Upper lobe of left lung (tissue), 6 donors: ENCODE measurements at regions not wholly inside any gene's neighbourhood (a gene's known extent, or its start where the extent isn't known, plus 50 kb on each side); places are given as distances from the start of the nearest gene placed in this dataset.

Source experiments
- ATAC-seq, 2 donors: fragments of 200-7000 bp; cut with Tn5 transposase; one replicate each; pipeline ENCODE4 v1.9.1; 2022; ENCODE audit warnings: mild to moderate bottlenecking in 2 of 2, moderate library complexity in 2 of 2; ENCODE audit not compliant: low FRiP score in 2 of 2
- DNase-seq, 2 donors: peaks; one replicate each; pipeline ENCODE4 v3.0.0-alpha.2; 2019 to 2020
- H3K27ac ChIP-seq, 4 donors: fragments of 200-600 bp; sonication (generic); one replicate each; pipeline ENCODE4 v1.5.1; 2016 to 2019
- H3K27me3 ChIP-seq, 4 donors: fragments of 200-600 bp; sonication (generic); one replicate each; pipeline ENCODE4 v1.5.1; 2017 to 2019
- H3K36me3 ChIP-seq, 4 donors: fragments of 200-600 bp; sonication (generic); one replicate each; pipeline ENCODE4 v1.5.1; 2016 to 2019
- H3K4me1 ChIP-seq, 4 donors: fragments of 200-600 bp; sonication (generic); one replicate each; pipeline ENCODE4 v1.5.1; 2018 to 2019
- H3K4me3 ChIP-seq, 4 donors: fragments of 200-600 bp; sonication (generic); one replicate each; pipeline ENCODE4 v1.5.1; 2017 to 2019; ENCODE audit warnings: mild to moderate bottlenecking in 2 of 4, moderate library complexity in 1 of 4
- H3K9me3 ChIP-seq, 4 donors: fragments of 200-600 bp; sonication (generic); one replicate each; pipeline ENCODE4 v1.5.1; 2018 to 2019
- EP300 ChIP-seq, 4 donors: sonication (generic); formaldehyde crosslinking; IDR thresholded peaks; one replicate each; pipeline ENCODE4 v1.5.1; 2017; ENCODE audit warnings: antibody characterized with exemption in 4 of 4, control low read depth in 2 of 4
- POLR2A ChIP-seq, 4 donors: fragments of 450-650 bp; IDR thresholded peaks; one replicate each; pipeline ENCODE4 v1.5.1; 2016 to 2017; ENCODE audit warnings: antibody characterized with exemption in 4 of 4, mild to moderate bottlenecking in 2 of 4
- POLR2AphosphoS5 ChIP-seq, 2 donors: sonication (generic); formaldehyde crosslinking; IDR thresholded peaks; one replicate each; pipeline ENCODE4 v1.5.1; 2017; ENCODE audit warnings: antibody characterized with exemption in 2 of 2
- WGBS, 2 donors: methylation state at CpG; one replicate each; pipeline ENCODE4 v1.1.5; 2017 to 2018; 5-methylcytosine and 5-hydroxymethylcytosine counted together
- TF ChIP-seq, protein P1 (sequence below), 6 experiments: fragments of 450-650 bp in 4 of 6; fragments of 200-600 bp in 2 of 6; sonication (generic) in 2 of 6; IDR thresholded peaks; one replicate each; pipeline ENCODE4 v1.5.1; 2016 to 2019; ENCODE audit warnings: antibody characterized with exemption in 6 of 6
- donor health status: DM: no; HTN: no; CAD: no; lungs with moderate emphysema.
- donor health status: DM: no; HTN: yes; CAD: no; lungs with severe emphysema.

DNA sequence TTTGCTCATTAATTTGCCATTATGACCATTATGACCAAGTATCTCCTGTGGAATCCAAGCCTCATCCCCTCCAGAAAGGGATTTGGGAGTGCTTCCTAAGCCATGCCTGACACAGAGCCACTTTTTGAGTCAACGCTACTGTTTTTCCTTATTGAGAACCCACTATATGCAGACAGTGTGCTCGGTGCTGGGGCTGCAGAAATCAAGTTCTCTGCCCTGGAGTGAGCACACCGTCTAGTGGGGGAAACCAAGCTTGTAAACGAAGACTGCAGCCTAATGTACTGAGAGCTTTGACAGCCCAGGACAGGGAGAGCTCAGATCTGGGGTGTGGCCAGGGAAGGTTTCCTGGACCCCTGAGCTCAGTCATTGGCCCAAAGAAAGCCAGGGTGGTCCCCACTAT, 111.0 kb downstream of the ENGASE start:
- Histone ChIP-seq H3K9me3 (no peaks in the 10 kb centered on the region), H3K36me3 (no peaks in the 10 kb centered on the region), H3K4me1 (peaks cover 0 to 17% (median 6%) of the 10 kb centered on the region in 4 donors), H3K27me3 (peaks cover 0 to 35% (median 14%) of the 10 kb centered on the region in 4 donors), H3K4me3 (no peak overlapping the region), H3K27ac (no peak overlapping the region)
- WGBS, 2 donors = 71 to 80% methylated on average over 4 of the region's 4 CpGs
- DNase-seq = no peak
- TF ChIP-seq POLR2AphosphoS5 (IDR thresholded peaks at IDR 0.05) (no peak), POLR2A (IDR thresholded peaks at IDR 0.05) (no peak), EP300 (IDR thresholded peaks at IDR 0.05) (no peak)
- TF ChIP-seq, protein P1, sequence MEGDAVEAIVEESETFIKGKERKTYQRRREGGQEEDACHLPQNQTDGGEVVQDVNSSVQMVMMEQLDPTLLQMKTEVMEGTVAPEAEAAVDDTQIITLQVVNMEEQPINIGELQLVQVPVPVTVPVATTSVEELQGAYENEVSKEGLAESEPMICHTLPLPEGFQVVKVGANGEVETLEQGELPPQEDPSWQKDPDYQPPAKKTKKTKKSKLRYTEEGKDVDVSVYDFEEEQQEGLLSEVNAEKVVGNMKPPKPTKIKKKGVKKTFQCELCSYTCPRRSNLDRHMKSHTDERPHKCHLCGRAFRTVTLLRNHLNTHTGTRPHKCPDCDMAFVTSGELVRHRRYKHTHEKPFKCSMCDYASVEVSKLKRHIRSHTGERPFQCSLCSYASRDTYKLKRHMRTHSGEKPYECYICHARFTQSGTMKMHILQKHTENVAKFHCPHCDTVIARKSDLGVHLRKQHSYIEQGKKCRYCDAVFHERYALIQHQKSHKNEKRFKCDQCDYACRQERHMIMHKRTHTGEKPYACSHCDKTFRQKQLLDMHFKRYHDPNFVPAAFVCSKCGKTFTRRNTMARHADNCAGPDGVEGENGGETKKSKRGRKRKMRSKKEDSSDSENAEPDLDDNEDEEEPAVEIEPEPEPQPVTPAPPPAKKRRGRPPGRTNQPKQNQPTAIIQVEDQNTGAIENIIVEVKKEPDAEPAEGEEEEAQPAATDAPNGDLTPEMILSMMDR (IDR thresholded peaks at IDR 0.05) = no peak
- ATAC-seq = no peak

DNA sequence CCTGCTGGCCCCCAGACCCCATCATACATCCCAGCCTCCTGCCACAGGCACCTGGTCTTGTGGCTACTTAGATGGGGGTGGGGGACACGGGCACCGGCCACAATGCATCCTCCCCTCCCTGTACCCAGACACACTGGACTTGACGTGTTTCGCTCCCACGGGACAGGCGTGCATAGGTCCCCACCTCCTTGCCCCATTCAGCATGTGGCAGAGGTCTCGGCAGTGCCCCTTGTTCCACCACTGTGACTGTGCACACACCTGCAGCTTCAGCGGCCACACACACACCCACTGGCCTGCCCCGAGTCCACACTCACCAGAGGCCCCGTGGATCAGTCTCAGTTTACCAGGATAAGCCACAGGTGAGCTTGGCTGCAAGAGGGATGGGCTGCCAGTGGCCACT, 109.6 kb downstream of the ENGASE start:
- Histone ChIP-seq H3K36me3 (no peaks in the 10 kb centered on the region), H3K4me3 (no peak overlapping the region), H3K27me3 (peaks cover 0 to 35% (median 14%) of the 10 kb centered on the region in 4 donors), H3K27ac (no peak overlapping the region), H3K9me3 (no peaks in the 10 kb centered on the region), H3K4me1 (peaks cover 0 to 17% (median 6%) of the 10 kb centered on the region in 4 donors)
- ATAC-seq (no peak), DNase-seq (no peak)
- WGBS, 2 donors = 45 to 56% methylated on average over 5 to 10 of the region's 10 CpGs
- TF ChIP-seq EP300 (IDR thresholded peaks at IDR 0.05) = no peak
- TF ChIP-seq POLR2AphosphoS5 (IDR thresholded peaks at IDR 0.05) = no peak
- TF ChIP-seq, protein P1 (IDR thresholded peaks at IDR 0.05) = no peak
- no peak for TF ChIP-seq POLR2A (IDR thresholded peaks at IDR 0.05)

GRCh38 chr17:79183293-79184158, 108.9 kb downstream of the ENGASE start:
- DNase-seq (no peak), ATAC-seq (no peak)
- H3K36me3 ChIP-seq = no peaks in the 10 kb centered on the region
- H3K27ac ChIP-seq = no peak overlapping the region
- peaks cover 0 to 17% (median 6%) of the 10 kb centered on the region in 4 donors for H3K4me1 ChIP-seq
- WGBS, 2 donors = 1% methylated on average over 44 of the region's 93 CpGs; no CpG with 5 or more reads in 1 of the 2 donors
- H3K27me3 ChIP-seq = peaks cover 0 to 35% (median 14%) of the 10 kb centered on the region in 4 donors
- no peaks in the 10 kb centered on the region for H3K9me3 ChIP-seq
- H3K4me3 ChIP-seq = no peak overlapping the region
- TF ChIP-seq, protein P1 (IDR thresholded peaks at IDR 0.05) = no peak
- TF ChIP-seq POLR2AphosphoS5 (IDR thresholded peaks at IDR 0.05) (no peak), EP300 (IDR thresholded peaks at IDR 0.05) (no peak), POLR2A (IDR thresholded peaks at IDR 0.05) (no peak)

DNA sequence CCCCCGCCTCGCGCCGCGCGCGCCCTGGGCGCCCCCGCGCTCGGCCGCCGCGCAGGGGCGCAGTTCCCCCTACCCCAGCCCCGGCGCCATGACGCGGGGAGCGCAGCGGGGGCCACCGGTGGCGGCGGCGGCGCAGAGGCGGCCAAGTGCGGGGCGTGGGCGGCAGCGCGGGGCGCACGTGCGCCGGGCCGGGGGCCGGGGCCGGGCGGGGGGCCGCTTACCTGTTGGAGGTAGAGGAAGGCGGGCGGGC, 108.3 kb downstream of the ENGASE start:
- H3K36me3 ChIP-seq = no peaks in the 10 kb centered on the region
- no peak overlapping the region for H3K4me3 ChIP-seq
- DNase-seq = no peak
- H3K4me1 ChIP-seq = peaks cover 0 to 17% (median 6%) of the 10 kb centered on the region in 4 donors
- ATAC-seq = no peak
- peaks cover 0 to 35% (median 14%) of the 10 kb centered on the region in 4 donors for H3K27me3 ChIP-seq
- TF ChIP-seq POLR2A (IDR thresholded peaks at IDR 0.05) = no peak
- TF ChIP-seq EP300 (IDR thresholded peaks at IDR 0.05) = no peak
- TF ChIP-seq, protein P1 (IDR thresholded peaks at IDR 0.05) = no peak
- TF ChIP-seq POLR2AphosphoS5 (IDR thresholded peaks at IDR 0.05) = no peak
- 0 to 13% methylated on average over 3 of the region's 43 CpGs for WGBS, 2 donors
- H3K27ac ChIP-seq = no peak overlapping the region
- no peaks in the 10 kb centered on the region for H3K9me3 ChIP-seq
